AG04450 (cell line): ENCODE measurements at regions not wholly inside any gene's neighbourhood (a gene's known extent, or its start where the extent isn't known, plus 50 kb on each side); places are given as distances from the start of the nearest gene placed in this dataset.
"Not testable (repeated sequence)": the region's sequence is repeated elsewhere in the genome, so short reads cannot be mapped to it uniquely, and the experiment has no call there.

Experiments used
- CTCF ChIA-PET: fragments of 300-600, 350-600 bp; formaldehyde crosslinking; extraction: SDS; loops from one replicate; lab custom pipeline; 2022; ENCODE audit warnings: antibody characterized with exemption, inconsistent platforms; lab: Charles Lee
- POLR2A ChIA-PET: fragments of 350-600 bp; formaldehyde crosslinking; extraction: SDS; loops from one replicate; lab custom pipeline; 2021; ENCODE audit warnings: antibody characterized with exemption, inconsistent platforms; lab: Yijun Ruan, JAX
- DNase-seq: peaks from one replicate; pipeline ENCODE4 v3.0.0-alpha.2; 2011; ENCODE audit warnings: low read depth, low spot score
- H3K27ac ChIP-seq: one replicate; pipeline ENCODE4 v1.5.1; 2012; ENCODE audit warnings: low read depth, low read length, control low read depth
- H3K27me3 ChIP-seq: one replicate; pipeline ENCODE4 v1.6.0; 2012; ENCODE audit warnings: low read length; ENCODE audit not compliant: control insufficient read depth, insufficient read depth
- H3K4me3 ChIP-seq: 2 replicates; pipeline ENCODE4 v1.5.1; 2011; ENCODE audit warnings: mild to moderate bottlenecking, low read depth, low read length, control low read depth
- H3K9me3 ChIP-seq: 2 replicates; pipeline ENCODE4 v1.5.1; 2012; ENCODE audit warnings: low read length; ENCODE audit not compliant: control insufficient read depth, insufficient read depth
- CTCF ChIP-seq: IDR thresholded peaks from 2 replicates; pipeline ENCODE4 v1.5.1; 2011; ENCODE audit warnings: low read depth, low read length, control low read depth, inconsistent platforms

GRCh38 chr15:91356083-91356482, 256.0 kb downstream of the SV2B start:
- no peak for DNase-seq
- ChIA-PET CTCF (no interaction called here), POLR2A (no interaction called here)
- Histone ChIP-seq H3K9me3 (no peaks in the 10 kb centered on the region), H3K27me3 (no peaks in the 10 kb centered on the region), H3K4me3 (no peak overlapping the region), H3K27ac (no peak overlapping the region)
- TF ChIP-seq CTCF: no peak

- ChIA-PET POLR2A (no interaction called here), CTCF (no interaction called here)
- no peak overlapping the region for H3K4me3 ChIP-seq
- no peak overlapping the region for H3K27ac ChIP-seq
- no peak for TF ChIP-seq CTCF
- no peaks in the 10 kb centered on the region for H3K27me3 ChIP-seq
- no peaks in the 10 kb centered on the region for H3K9me3 ChIP-seq
- DNase-seq: no peak
Measured at GRCh38 chr15:91357011-91357410, 257.0 kb downstream of the SV2B start.

- no peaks in the 10 kb centered on the region for H3K9me3 ChIP-seq
- POLR2A ChIA-PET: no interaction called here
- no peak overlapping the region for H3K4me3 ChIP-seq
- no peak for DNase-seq
- CTCF ChIA-PET: no interaction called here
- no peaks in the 10 kb centered on the region for H3K27me3 ChIP-seq
- no peak for TF ChIP-seq CTCF
- no peak overlapping the region for H3K27ac ChIP-seq
Measured at GRCh38 chr15:91357486-91357885, 257.4 kb downstream of the SV2B start.

GRCh38 chr15:91358405-91358804, 258.3 kb downstream of the SV2B start:
- Histone ChIP-seq H3K4me3 (no peak overlapping the region), H3K9me3 (no peaks in the 10 kb centered on the region), H3K27ac (no peak overlapping the region), H3K27me3 (no peaks in the 10 kb centered on the region)
- no peak for TF ChIP-seq CTCF
- CTCF ChIA-PET: no interaction called here
- POLR2A ChIA-PET: no interaction called here
- no peak for DNase-seq

GRCh38 chr15:91361696-91362095, 261.6 kb downstream of the SV2B start:
- DNase-seq, H3K4me3 ChIP-seq, H3K27me3 ChIP-seq, H3K9me3 ChIP-seq, POLR2A ChIA-PET, H3K27ac ChIP-seq, CTCF ChIA-PET: not testable (repeated sequence)

GRCh38 chr15:91366111-91366510, 266.1 kb downstream of the SV2B start:
- no peak overlapping the region for H3K4me3 ChIP-seq
- no peak for DNase-seq
- H3K9me3 ChIP-seq: no peaks in the 10 kb centered on the region
- no peaks in the 10 kb centered on the region for H3K27me3 ChIP-seq
- POLR2A ChIA-PET: no interaction called here
- TF ChIP-seq CTCF: no peak
- CTCF ChIA-PET: no interaction called here
- no peak overlapping the region for H3K27ac ChIP-seq
